K562 (cell line): ENCODE measurements at regions not wholly inside any gene's neighbourhood (a gene's known extent, or its start where the extent isn't known, plus 50 kb on each side); places are given as distances from the start of the nearest gene placed in this dataset.

Experiments
- CREB1 ChIP-seq, 2 experiments: sonication (generic) in 1 of 2; formaldehyde crosslinking in 1 of 2; IDR thresholded peaks; 2 replicates each; pipeline versions ENCODE4 v1.6.1 to v1.8.0; 2012 to 2022; ENCODE audit warnings: inconsistent platforms in 1 of 2, mild to moderate bottlenecking in 1 of 2, missing genetic modification reagents in 1 of 2, moderate library complexity in 1 of 2
- FOXP4 ChIP-seq: sonication (generic); formaldehyde crosslinking; IDR thresholded peaks from 2 replicates; pipeline ENCODE4 v1.8.0; 2022; ENCODE audit warnings: mild to moderate bottlenecking, missing genetic modification reagents, borderline replicate concordance
- KAT2B ChIP-seq: IDR thresholded peaks from one replicate; pipeline ENCODE4 v1.6.1; 2012; ENCODE audit warnings: low read depth, mild to moderate bottlenecking, control low read depth, inconsistent platforms, low read length, moderate library complexity

- TF ChIP-seq CREB1 (IDR thresholded peaks at IDR 0.05) (no peak), CREB1 (CRISPR knock-in tag; IDR thresholded peaks at IDR 0.05) (no peak), KAT2B (no peak), FOXP4 (CRISPR knock-in tag) (no peak)
These were observed 175.8 kb upstream of the CHD1 start for GRCh38 chr5:99104538-99105132.
